Gastroesophageal sphincter (tissue), 4 donors: ENCODE measurements at regions not wholly inside any gene's neighbourhood (a gene's known extent, or its start where the extent isn't known, plus 50 kb on each side); places are given as distances from the start of the nearest gene placed in this dataset.
"Not testable (repeated sequence)": the region's sequence is repeated elsewhere in the genome, so short reads cannot be mapped to it uniquely, and the experiment has no call there.

Experiments
- ATAC-seq: fragments of 150-250 bp; one replicate; pipeline ENCODE4 v1.9.1; 2016; ENCODE audit warnings: mild to moderate bottlenecking, moderate library complexity
- H3K27ac ChIP-seq, 4 donors: fragments of 200-600 bp; sonication (generic) in 3 of 4; 1 replicate in 3 of 4; 2 replicates in 1 of 4; pipeline ENCODE4 v1.5.1; 2016 to 2019
- H3K27me3 ChIP-seq: fragments of 200-600 bp; sonication (generic); one replicate; pipeline ENCODE4 v1.5.1; 2019
- H3K36me3 ChIP-seq, 2 donors: fragments of 200-600 bp; sonication (generic); one replicate each; pipeline ENCODE4 v1.5.1; 2019; ENCODE audit warnings: control low read depth in 1 of 2
- H3K4me1 ChIP-seq, 3 donors: fragments of 200-600 bp; sonication (generic); 1 replicate in 2 of 3; 2 replicates in 1 of 3; pipeline ENCODE4 v1.5.1; 2016 to 2019; ENCODE audit warnings: control low read depth in 2 of 3
- H3K4me3 ChIP-seq, 2 donors: fragments of 200-600 bp; sonication (generic); one replicate each; pipeline ENCODE4 v1.5.1; 2019; ENCODE audit warnings: mild to moderate bottlenecking in 1 of 2, moderate library complexity in 1 of 2
- H3K9me3 ChIP-seq, 3 donors: fragments of 200-600 bp; sonication (generic); one replicate each; pipeline ENCODE4 v1.5.1; 2017 to 2019; ENCODE audit warnings: control low read depth in 2 of 3
- CTCF ChIP-seq, 4 experiments: fragments of 200-600 bp in 2 of 4; fragments of 450-650 bp in 2 of 4; sonication (generic) in 1 of 4; IDR thresholded peaks; one replicate each; pipeline ENCODE4 v1.5.1; 2017 to 2019; ENCODE audit warnings: antibody characterized with exemption in 4 of 4, mild to moderate bottlenecking in 2 of 4, moderate library complexity in 2 of 4
- EP300 ChIP-seq: sonication (generic); formaldehyde crosslinking; IDR thresholded peaks from one replicate; pipeline ENCODE4 v1.6.1; 2017; ENCODE audit warnings: antibody characterized with exemption, mild to moderate bottlenecking
- POLR2A ChIP-seq, 2 donors: fragments of 450-650 bp; IDR thresholded peaks; one replicate each; pipeline ENCODE4 v1.6.1; 2017; ENCODE audit warnings: antibody characterized with exemption in 2 of 2, mild to moderate bottlenecking in 2 of 2, moderate library complexity in 1 of 2
- POLR2AphosphoS5 ChIP-seq: sonication (generic); formaldehyde crosslinking; IDR thresholded peaks from one replicate; pipeline ENCODE4 v1.6.1; 2017; ENCODE audit warnings: antibody characterized with exemption
- WGBS, 2 donors: methylation state at CpG; one replicate each; pipeline ENCODE4 v1.1.5; 2018; ENCODE audit warnings: low coverage in 1 of 2; 5-methylcytosine and 5-hydroxymethylcytosine counted together

- H3K36me3 ChIP-seq: no peaks in the 10 kb centered on the region
- no peak overlapping the region for H3K4me3 ChIP-seq
- peaks cover 0 to 28% (median 7%) of the 10 kb centered on the region in 3 donors for H3K4me1 ChIP-seq
- no peak overlapping the region for H3K27ac ChIP-seq
- no peak for ATAC-seq
- TF ChIP-seq CTCF (IDR thresholded peaks at IDR 0.05) (no peak), POLR2AphosphoS5 (no peak), POLR2A (IDR thresholded peaks at IDR 0.05) (no peak), EP300 (no peak)
- peaks cover 0 to 38% (median 0%) of the 10 kb centered on the region in 3 donors for H3K9me3 ChIP-seq
- H3K27me3 ChIP-seq: no peaks in the 10 kb centered on the region
- WGBS, 2 donors: 74 to 84% methylated on average over 3 of the region's 3 CpGs
Observed at GRCh38 chr5:172521338-172521932, 67.1 kb upstream of the SH3PXD2B start.

- no peak overlapping the region for H3K27ac ChIP-seq
- no peaks in the 10 kb centered on the region for H3K4me1 ChIP-seq
- H3K4me3 ChIP-seq: no peak overlapping the region
- no peaks in the 10 kb centered on the region for H3K36me3 ChIP-seq
- H3K9me3 ChIP-seq: peaks cover 0 to 28% (median 0%) of the 10 kb centered on the region in 3 donors
- ATAC-seq: no peak
- TF ChIP-seq CTCF (IDR thresholded peaks at IDR 0.05) (no peak), EP300 (no peak), POLR2AphosphoS5 (no peak)
- H3K27me3 ChIP-seq: no peaks in the 10 kb centered on the region
Observed at GRCh38 chr5:172511952-172512351, 57.6 kb upstream of the SH3PXD2B start.

GRCh38 chr5:172509405-172509781 lies 55.1 kb upstream of the SH3PXD2B start:
- no peak overlapping the region for H3K4me3 ChIP-seq
- H3K4me1 ChIP-seq: peaks cover 0 to 10% (median 0%) of the 10 kb centered on the region in 3 donors
- no peaks in the 10 kb centered on the region for H3K27me3 ChIP-seq
- TF ChIP-seq EP300 (no peak), POLR2AphosphoS5 (no peak), CTCF (IDR thresholded peaks at IDR 0.05) (no peak), POLR2A (IDR thresholded peaks at IDR 0.05) (no peak)
- H3K27ac ChIP-seq: peak overlapping the region in 3 of 4 donors; percentile 34 to 47 (median 35)
- no peak for ATAC-seq
- WGBS, 2 donors: 59 to 80% methylated on average over 5 to 6 of the region's 8 CpGs
- peaks cover 0 to 25% (median 0%) of the 10 kb centered on the region in 3 donors for H3K9me3 ChIP-seq
- H3K36me3 ChIP-seq: no peaks in the 10 kb centered on the region

DNA sequence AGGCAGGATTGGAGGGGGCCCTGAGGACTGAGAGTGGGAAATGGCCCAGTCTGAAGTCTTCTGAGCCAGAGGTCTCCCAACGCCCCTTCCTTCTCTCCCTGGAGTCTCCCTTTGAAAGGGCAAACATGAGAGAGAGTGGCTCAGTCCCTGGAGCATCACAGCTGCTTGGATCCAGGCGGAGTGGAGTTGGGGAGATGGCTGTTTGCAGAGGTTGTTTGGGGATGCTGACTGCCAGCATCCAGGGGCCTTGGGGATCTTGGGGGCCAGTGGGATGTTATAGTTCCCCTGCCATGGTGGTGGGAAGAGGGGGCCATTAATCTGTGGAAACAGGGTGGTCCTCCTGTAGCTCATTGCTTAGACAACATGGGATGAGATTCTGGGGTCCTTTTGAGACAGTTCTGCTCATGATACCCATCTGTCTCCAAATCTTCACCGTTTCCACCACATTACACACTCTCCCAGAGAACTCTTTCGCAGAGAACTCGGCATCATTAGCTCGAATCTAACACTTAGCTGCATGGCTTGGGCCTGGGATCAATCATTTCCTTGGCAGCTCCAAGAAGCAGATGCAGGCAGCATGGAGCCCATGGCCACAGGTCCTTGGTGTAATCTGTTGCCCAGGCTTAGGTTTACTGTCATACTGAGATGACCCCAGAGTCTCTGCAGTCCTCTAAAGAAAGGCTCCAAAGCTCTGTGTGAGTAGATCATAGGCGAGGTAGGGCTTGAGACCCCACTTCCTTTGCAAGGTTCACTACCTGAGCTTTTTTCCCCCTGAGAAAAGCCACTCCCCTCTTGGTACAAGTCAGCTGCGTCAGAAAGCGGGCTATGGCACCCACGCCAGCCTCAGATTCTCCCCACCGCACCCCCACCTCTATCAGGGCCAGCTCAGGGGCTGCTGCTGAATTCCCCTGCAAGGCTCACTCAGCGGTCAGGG lies 54.4 kb upstream of the SH3PXD2B start:
- TF ChIP-seq EP300 (no peak), CTCF (IDR thresholded peaks at IDR 0.05) (no peak), POLR2AphosphoS5 (no peak), POLR2A (IDR thresholded peaks at IDR 0.05) (no peak)
- Histone ChIP-seq H3K36me3 (no peaks in the 10 kb centered on the region), H3K4me1 (peaks cover 0 to 16% (median 4%) of the 10 kb centered on the region in 3 donors), H3K27me3 (no peaks in the 10 kb centered on the region), H3K27ac (peak overlapping the region in 3 of 4 donors; percentile 34 to 47 (median 35)), H3K9me3 (peaks cover 0 to 25% (median 0%) of the 10 kb centered on the region in 3 donors), H3K4me3 (no peak overlapping the region)
- ATAC-seq: no peak
- 70 to 84% methylated on average over 2 to 6 of the region's 12 CpGs for WGBS, 2 donors

DNA sequence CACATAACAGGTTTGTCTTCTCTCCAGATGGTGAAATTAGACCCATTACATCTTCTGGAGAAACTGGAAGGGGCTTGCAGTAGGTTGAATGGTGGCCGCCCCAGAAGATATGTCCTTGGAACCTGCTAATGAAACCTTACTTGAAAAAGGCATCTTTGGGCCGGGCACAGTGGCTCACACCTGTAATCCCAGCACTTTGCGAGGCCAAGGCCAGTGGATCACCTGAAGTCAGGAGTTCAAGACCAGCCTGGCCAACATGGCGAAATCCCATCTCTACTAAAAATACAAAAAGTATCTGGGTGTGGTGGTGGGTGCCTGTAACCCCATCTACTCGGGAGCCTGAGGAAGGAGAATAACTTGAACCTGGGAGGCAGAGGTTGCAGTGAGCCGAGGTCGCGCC lies 53.2 kb upstream of the SH3PXD2B start:
- WGBS, 2 donors: 100% methylated on average over 3 of the region's 8 CpGs; no CpG with 5 or more reads in 1 of the 2 donors
- not testable (repeated sequence) for ATAC-seq, H3K4me3 ChIP-seq, H3K36me3 ChIP-seq, H3K27ac ChIP-seq, H3K27me3 ChIP-seq
- H3K4me1 ChIP-seq: peaks cover 0 to 24% (median 9%) of the 10 kb centered on the region in 3 donors
- peaks cover 0 to 20% (median 0%) of the 10 kb centered on the region in 3 donors for H3K9me3 ChIP-seq
